BJ (cell line): ENCODE measurements at regions not wholly inside any gene's neighbourhood (a gene's known extent, or its start where the extent isn't known, plus 50 kb on each side); places are given as distances from the start of the nearest gene placed in this dataset.

Source experiments
- CTCF ChIA-PET: fragments of 350-600 bp; formaldehyde crosslinking; extraction: SDS; loops from one replicate; lab custom pipeline; 2021; ENCODE audit warnings: antibody characterized with exemption, inconsistent platforms; lab: Yijun Ruan, JAX
- POLR2A ChIA-PET: fragments of 300-600 bp; sonication (Branson Sonifier 250); formaldehyde crosslinking; extraction: SDS; loops from one replicate; lab custom pipeline; 2021; ENCODE audit warnings: antibody characterized with exemption; lab: Charles Lee
- DNase-seq: peaks from one replicate; pipeline ENCODE4 v3.0.0-alpha.2; 2011; ENCODE audit warnings: low read depth
- H3K27me3 ChIP-seq: 2 replicates; pipeline ENCODE4 v1.6.0; 2011; ENCODE audit warnings: low read length; ENCODE audit not compliant: control insufficient read depth, insufficient read depth
- H3K36me3 ChIP-seq: 2 replicates; pipeline ENCODE4 v1.5.1; 2011; ENCODE audit warnings: low read length; ENCODE audit not compliant: control insufficient read depth, insufficient read depth
- H3K4me3 ChIP-seq: 2 replicates; pipeline ENCODE4 v1.5.1; 2011; ENCODE audit warnings: low read depth, mild to moderate bottlenecking, control low read depth, low read length
- CTCF ChIP-seq: IDR thresholded peaks from 2 replicates; pipeline ENCODE4 v1.5.1; 2011; ENCODE audit warnings: low read depth, mild to moderate bottlenecking, control low read depth, inconsistent platforms, low read length, moderate library complexity; ENCODE audit not compliant: insufficient read depth

- H3K4me3 ChIP-seq: no peak overlapping the region
- no peaks in the 10 kb centered on the region for H3K36me3 ChIP-seq
- DNase-seq: no peak
- H3K27me3 ChIP-seq: no peaks in the 10 kb centered on the region
- ChIA-PET POLR2A (no interaction called here), CTCF (no interaction called here)
- no peak for TF ChIP-seq CTCF
These were observed 275.2 kb upstream of the CRY1 start for GRCh38 chr12:107368586-107368985.

GRCh38 chr12:107369006-107369405 is 275.7 kb upstream of the CRY1 start:
- ChIA-PET POLR2A (no interaction called here), CTCF (no interaction called here)
- no peak for DNase-seq
- no peak for TF ChIP-seq CTCF
- no peak overlapping the region for H3K4me3 ChIP-seq
- H3K36me3 ChIP-seq: no peaks in the 10 kb centered on the region
- no peaks in the 10 kb centered on the region for H3K27me3 ChIP-seq

- Histone ChIP-seq H3K4me3 (no peak overlapping the region), H3K27me3 (no peaks in the 10 kb centered on the region), H3K36me3 (no peaks in the 10 kb centered on the region)
- no peak for TF ChIP-seq CTCF
- no peak for DNase-seq
- ChIA-PET CTCF (interaction anchor here (1.2 kb wide), 1 partner anchor 11 kb away, joined by 3 read pairs; no protein-coding TSS in a partner anchor), POLR2A (no interaction called here)
These were observed 276.3 kb upstream of the CRY1 start for GRCh38 chr12:107369679-107370078.

- no peak overlapping the region for H3K4me3 ChIP-seq
- ChIA-PET POLR2A (no interaction called here), CTCF (interaction anchor here (0.6 kb wide), 1 partner anchor 304 kb away, joined by 4 read pairs; no protein-coding TSS in a partner anchor)
- no peaks in the 10 kb centered on the region; the same call in 1 of the 2 replicates for H3K27me3 ChIP-seq
- H3K36me3 ChIP-seq: no peaks in the 10 kb centered on the region
- no peak for TF ChIP-seq CTCF
- no peak for DNase-seq
These were observed 278.9 kb upstream of the CRY1 start for GRCh38 chr12:107372229-107372658.

- ChIA-PET CTCF (no interaction called here), POLR2A (no interaction called here)
- no peak for DNase-seq
- no peak overlapping the region for H3K4me3 ChIP-seq
- H3K36me3 ChIP-seq: no peaks in the 10 kb centered on the region
- no peak for TF ChIP-seq CTCF
- H3K27me3 ChIP-seq: no peaks in the 10 kb centered on the region; the same call in 1 of the 2 replicates
These were observed 280.0 kb upstream of the CRY1 start for GRCh38 chr12:107373238-107373809.
